SK-N-SH treated with all-trans-retinoic acid at 6 μM for 48 hours (cell line): ENCODE measurements at regions not wholly inside any gene's neighbourhood (a gene's known extent, or its start where the extent isn't known, plus 50 kb on each side); places are given as distances from the start of the nearest gene placed in this dataset.

Source experiments
- ISL1 ChIP-seq: fragments of 250-450 bp; sonication (Bioruptor Pico); IDR thresholded peaks from 2 replicates; pipeline ENCODE4 v2.1.2; 2022; ENCODE audit warnings: mild to moderate bottlenecking, moderate library complexity
- TCF4 ChIP-seq: fragments of 250-450 bp; sonication (Bioruptor Pico); IDR thresholded peaks from 2 replicates; pipeline ENCODE4 v1.8.0; 2021; ENCODE audit warnings: mild to moderate bottlenecking, moderate library complexity, borderline replicate concordance
- ZFP3 ChIP-seq: fragments of 250-450 bp; sonication (Bioruptor Pico); IDR thresholded peaks from 2 replicates; pipeline ENCODE4 v1.5.0; 2020; ENCODE audit warnings: mild to moderate bottlenecking, moderate library complexity
- TF ChIP-seq, protein P1 (sequence below): fragments of 250-450 bp; sonication (Bioruptor Pico); IDR thresholded peaks from 2 replicates; pipeline ENCODE4 v1.8.0; 2020; ENCODE audit warnings: mild to moderate bottlenecking, moderate library complexity, borderline replicate concordance

DNA sequence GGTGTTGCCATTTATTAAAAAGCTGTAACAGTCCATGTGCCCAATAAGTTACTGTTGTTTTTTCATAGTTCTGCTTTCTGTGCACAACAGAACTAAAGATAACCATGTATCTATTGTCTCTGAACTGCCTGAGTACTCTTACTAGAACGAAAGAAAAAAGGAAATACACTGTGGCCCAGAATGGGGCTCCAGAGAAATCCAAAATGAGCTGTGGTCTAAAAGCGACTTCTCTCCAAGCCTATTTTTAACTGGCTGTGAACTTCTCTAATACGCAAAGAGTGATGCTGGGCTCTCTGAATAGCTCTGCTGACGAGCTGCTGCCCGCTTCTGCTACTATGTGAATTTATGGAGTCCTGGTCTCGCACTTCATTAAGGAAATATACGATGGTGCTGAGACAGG lies 56.2 kb upstream of the LPP start:
- TF ChIP-seq TCF4 (no peak), ZFP3 (CRISPR knock-in tag) (no peak), ISL1 (CRISPR knock-in tag) (no peak)
- TF ChIP-seq, protein P1, sequence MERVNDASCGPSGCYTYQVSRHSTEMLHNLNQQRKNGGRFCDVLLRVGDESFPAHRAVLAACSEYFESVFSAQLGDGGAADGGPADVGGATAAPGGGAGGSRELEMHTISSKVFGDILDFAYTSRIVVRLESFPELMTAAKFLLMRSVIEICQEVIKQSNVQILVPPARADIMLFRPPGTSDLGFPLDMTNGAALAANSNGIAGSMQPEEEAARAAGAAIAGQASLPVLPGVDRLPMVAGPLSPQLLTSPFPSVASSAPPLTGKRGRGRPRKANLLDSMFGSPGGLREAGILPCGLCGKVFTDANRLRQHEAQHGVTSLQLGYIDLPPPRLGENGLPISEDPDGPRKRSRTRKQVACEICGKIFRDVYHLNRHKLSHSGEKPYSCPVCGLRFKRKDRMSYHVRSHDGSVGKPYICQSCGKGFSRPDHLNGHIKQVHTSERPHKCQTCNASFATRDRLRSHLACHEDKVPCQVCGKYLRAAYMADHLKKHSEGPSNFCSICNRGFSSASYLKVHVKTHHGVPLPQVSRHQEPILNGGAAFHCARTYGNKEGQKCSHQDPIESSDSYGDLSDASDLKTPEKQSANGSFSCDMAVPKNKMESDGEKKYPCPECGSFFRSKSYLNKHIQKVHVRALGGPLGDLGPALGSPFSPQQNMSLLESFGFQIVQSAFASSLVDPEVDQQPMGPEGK (CRISPR knock-in tag): no peak
